ENCODE measurements at regions not wholly inside any gene's neighbourhood (a gene's known extent, or its start where the extent isn't known, plus 50 kb on each side); places are given as distances from the start of the nearest gene placed in this dataset.
A peak's percentile ranks its signal among the peaks of the same experiment; 100 is the strongest.

- H3K9me3 ChIP-seq (ENCODE audit: insufficient read depth, low read depth, low read length): no peaks in the 10 kb centered on the region
- no peaks in the 10 kb centered on the region for H3K27me3 ChIP-seq (ENCODE audit: insufficient read depth, low read length)
- no peaks in the 10 kb centered on the region for H3K36me3 ChIP-seq (ENCODE audit: insufficient read depth, low read depth, low read length)
- peaks cover 14% of the 10 kb centered on the region for H3K4me1 ChIP-seq (ENCODE audit: insufficient read depth, low read length)
- no peak overlapping the region for H3K27ac ChIP-seq (ENCODE audit: low read length)
- H3K4me3 ChIP-seq (ENCODE audit: low read length): no peak overlapping the region
- H3K9ac ChIP-seq (ENCODE audit: low read depth, low read length): peak overlapping the region; percentile 45; the same call in 1 of the 2 replicates
These were observed 197.2 kb downstream of the VGLL3 start for GRCh38 chr3:86793786-86794185.

GRCh38 chr3:86792316-86792715, 198.6 kb downstream of the VGLL3 start:
- H3K4me1 ChIP-seq (ENCODE audit: insufficient read depth, low read length): peaks cover 14% of the 10 kb centered on the region

DNA sequence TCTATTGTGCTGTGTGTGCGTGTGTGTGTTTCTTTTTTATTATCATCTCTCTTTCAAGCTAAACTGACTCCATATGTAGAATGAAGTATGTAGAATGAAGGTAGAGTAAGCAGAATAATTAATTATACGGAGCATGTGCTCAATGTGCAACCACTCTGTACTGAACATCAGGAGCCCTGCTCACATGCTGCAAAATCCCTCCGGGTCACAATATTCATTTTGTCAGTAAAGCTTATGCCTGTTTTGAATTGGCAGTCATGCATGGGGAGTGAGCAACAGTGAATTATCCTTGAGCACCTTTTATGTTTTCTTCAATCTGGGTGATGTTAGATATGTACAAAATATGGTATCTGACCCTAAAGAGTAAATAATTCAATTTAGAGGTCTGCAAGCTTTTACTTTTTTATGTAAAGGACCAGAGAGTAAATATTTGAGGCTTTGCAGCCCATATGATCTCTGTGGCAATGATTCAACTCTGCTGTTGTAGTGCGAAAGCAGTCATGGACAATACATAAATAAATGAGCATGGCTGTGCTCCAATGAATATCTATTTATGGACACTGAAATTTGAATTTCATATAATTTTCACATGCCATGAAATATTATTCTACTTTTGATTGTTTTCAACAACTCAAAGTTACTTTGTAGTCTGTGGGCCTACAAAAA, 199.9 kb downstream of the VGLL3 start:
- no peak overlapping the region for H3K27ac ChIP-seq (ENCODE audit: low read length)
- H3K9me3 ChIP-seq (ENCODE audit: insufficient read depth, low read depth, low read length): no peaks in the 10 kb centered on the region
- H3K4me3 ChIP-seq (ENCODE audit: low read length): no peak overlapping the region
- no peaks in the 10 kb centered on the region for H3K27me3 ChIP-seq (ENCODE audit: insufficient read depth, low read length)
- no peaks in the 10 kb centered on the region for H3K36me3 ChIP-seq (ENCODE audit: insufficient read depth, low read depth, low read length)
- peaks cover 14% of the 10 kb centered on the region for H3K4me1 ChIP-seq (ENCODE audit: insufficient read depth, low read length)
- no peak overlapping the region for H3K9ac ChIP-seq (ENCODE audit: low read depth, low read length)

More at GRCh38 chr3:86792316-86792715, 198.6 kb downstream of the VGLL3 start:
- H3K36me3 ChIP-seq (ENCODE audit: insufficient read depth, low read depth, low read length): no peaks in the 10 kb centered on the region
- no peaks in the 10 kb centered on the region for H3K27me3 ChIP-seq (ENCODE audit: insufficient read depth, low read length)
- H3K27ac ChIP-seq (ENCODE audit: low read length): no peak overlapping the region
- no peak overlapping the region for H3K9ac ChIP-seq (ENCODE audit: low read depth, low read length)
- H3K9me3 ChIP-seq (ENCODE audit: insufficient read depth, low read depth, low read length): no peaks in the 10 kb centered on the region
- no peak overlapping the region for H3K4me3 ChIP-seq (ENCODE audit: low read length)

GRCh38 chr3:86788371-86788770, 202.6 kb downstream of the VGLL3 start:
- H3K9ac ChIP-seq (ENCODE audit: low read depth, low read length): no peak overlapping the region
- H3K36me3 ChIP-seq (ENCODE audit: insufficient read depth, low read depth, low read length): no peaks in the 10 kb centered on the region
- H3K4me1 ChIP-seq (ENCODE audit: insufficient read depth, low read length): peaks cover 2% of the 10 kb centered on the region
- H3K27ac ChIP-seq (ENCODE audit: low read length): no peak overlapping the region
- H3K9me3 ChIP-seq (ENCODE audit: insufficient read depth, low read depth, low read length): no peaks in the 10 kb centered on the region
- no peaks in the 10 kb centered on the region for H3K27me3 ChIP-seq (ENCODE audit: insufficient read depth, low read length)
- H3K4me3 ChIP-seq (ENCODE audit: low read length): no peak overlapping the region

DNA sequence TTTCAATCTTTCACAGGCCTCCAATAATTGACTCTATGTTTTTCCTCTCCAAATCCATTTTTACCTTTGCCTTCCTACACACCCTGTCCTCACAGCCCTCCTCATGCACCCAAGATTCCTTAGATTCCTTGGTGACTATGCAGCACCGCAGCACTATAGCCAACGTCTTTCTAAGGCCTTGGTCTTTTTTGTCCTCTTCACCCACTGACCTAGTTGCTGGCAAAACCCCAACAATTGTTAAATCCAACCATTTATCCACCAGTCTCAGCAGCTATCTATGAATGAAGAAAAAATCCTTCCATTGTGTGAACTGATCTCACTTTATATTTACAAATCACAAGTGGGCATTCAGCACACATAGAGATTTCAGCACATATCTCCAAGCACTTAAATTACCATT, 203.9 kb downstream of the VGLL3 start:
- no peak overlapping the region for H3K27ac ChIP-seq (ENCODE audit: low read length)
- H3K9ac ChIP-seq (ENCODE audit: low read depth, low read length): no peak overlapping the region
- H3K36me3 ChIP-seq (ENCODE audit: insufficient read depth, low read depth, low read length): no peaks in the 10 kb centered on the region
- no peaks in the 10 kb centered on the region for H3K9me3 ChIP-seq (ENCODE audit: insufficient read depth, low read depth, low read length)
- H3K4me3 ChIP-seq (ENCODE audit: low read length): no peak overlapping the region
- H3K27me3 ChIP-seq (ENCODE audit: insufficient read depth, low read length): no peaks in the 10 kb centered on the region
- no peaks in the 10 kb centered on the region for H3K4me1 ChIP-seq (ENCODE audit: insufficient read depth, low read length)

- H3K4me3 ChIP-seq (ENCODE audit: low read length): no peak overlapping the region
- H3K9me3 ChIP-seq (ENCODE audit: insufficient read depth, low read depth, low read length): no peaks in the 10 kb centered on the region
- no peaks in the 10 kb centered on the region for H3K4me1 ChIP-seq (ENCODE audit: insufficient read depth, low read length)
- H3K36me3 ChIP-seq (ENCODE audit: insufficient read depth, low read depth, low read length): no peaks in the 10 kb centered on the region
- no peak overlapping the region for H3K27ac ChIP-seq (ENCODE audit: low read length)
- no peaks in the 10 kb centered on the region for H3K27me3 ChIP-seq (ENCODE audit: insufficient read depth, low read length)
- H3K9ac ChIP-seq (ENCODE audit: low read depth, low read length): no peak overlapping the region
These were observed 205.6 kb downstream of the VGLL3 start for GRCh38 chr3:86785386-86785785.

- Histone ChIP-seq H3K36me3 (ENCODE audit: insufficient read depth, low read depth, low read length) (no peaks in the 10 kb centered on the region), H3K4me1 (ENCODE audit: insufficient read depth, low read length) (no peaks in the 10 kb centered on the region), H3K4me3 (ENCODE audit: low read length) (no peak overlapping the region), H3K9ac (ENCODE audit: low read depth, low read length) (no peak overlapping the region), H3K9me3 (ENCODE audit: insufficient read depth, low read depth, low read length) (no peaks in the 10 kb centered on the region), H3K27me3 (ENCODE audit: insufficient read depth, low read length) (no peaks in the 10 kb centered on the region), H3K27ac (ENCODE audit: low read length) (no peak overlapping the region)
These were observed 208.1 kb downstream of the VGLL3 start for GRCh38 chr3:86782866-86783265.

GRCh38 chr3:86782286-86782685, 208.7 kb downstream of the VGLL3 start:
- Histone ChIP-seq H3K4me1 (ENCODE audit: insufficient read depth, low read length) (no peaks in the 10 kb centered on the region), H3K9me3 (ENCODE audit: insufficient read depth, low read depth, low read length) (no peaks in the 10 kb centered on the region), H3K27ac (ENCODE audit: low read length) (no peak overlapping the region), H3K27me3 (ENCODE audit: insufficient read depth, low read length) (no peaks in the 10 kb centered on the region), H3K36me3 (ENCODE audit: insufficient read depth, low read depth, low read length) (no peaks in the 10 kb centered on the region), H3K9ac (ENCODE audit: low read depth, low read length) (no peak overlapping the region), H3K4me3 (ENCODE audit: low read length) (no peak overlapping the region)

DNA sequence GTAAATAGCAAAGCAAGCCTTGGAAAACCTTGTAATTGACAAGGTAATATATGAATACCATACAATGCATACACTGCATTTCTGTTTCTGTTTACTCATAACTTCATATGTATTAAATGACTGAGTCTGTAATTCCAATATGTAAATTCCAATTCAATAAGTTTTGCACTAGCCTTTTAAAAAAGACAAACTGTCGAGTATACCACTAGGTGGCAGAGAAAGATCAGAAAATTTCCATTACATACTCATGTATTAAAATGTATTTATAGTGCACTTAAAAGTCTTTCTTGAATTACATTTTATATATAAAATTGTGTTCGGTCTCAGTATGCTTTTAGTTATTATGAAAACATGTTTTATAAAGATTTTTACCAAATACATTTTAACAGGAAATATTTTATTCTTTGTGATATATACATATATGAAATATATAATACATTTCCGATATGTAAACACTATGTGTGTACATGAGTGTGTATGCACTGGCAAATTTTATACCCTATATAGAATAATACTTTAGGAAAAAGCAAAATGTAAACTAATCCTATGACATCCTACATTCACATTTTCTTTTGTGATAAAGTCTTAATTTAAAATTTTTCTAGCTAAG, 216.8 kb downstream of the VGLL3 start:
- Histone ChIP-seq H3K9me3 (ENCODE audit: insufficient read depth, low read depth, low read length) (no peaks in the 10 kb centered on the region), H3K36me3 (ENCODE audit: insufficient read depth, low read depth, low read length) (no peaks in the 10 kb centered on the region), H3K27me3 (ENCODE audit: insufficient read depth, low read length) (no peaks in the 10 kb centered on the region), H3K9ac (ENCODE audit: low read depth, low read length) (no peak overlapping the region), H3K4me1 (ENCODE audit: insufficient read depth, low read length) (no peaks in the 10 kb centered on the region), H3K27ac (ENCODE audit: low read length) (no peak overlapping the region), H3K4me3 (ENCODE audit: low read length) (no peak overlapping the region)

GRCh38 chr3:86772699-86773098, 218.2 kb downstream of the VGLL3 start:
- no peaks in the 10 kb centered on the region for H3K4me1 ChIP-seq (ENCODE audit: insufficient read depth, low read length)
- no peak overlapping the region for H3K9ac ChIP-seq (ENCODE audit: low read depth, low read length)
- H3K27ac ChIP-seq (ENCODE audit: low read length): no peak overlapping the region
- no peaks in the 10 kb centered on the region for H3K9me3 ChIP-seq (ENCODE audit: insufficient read depth, low read depth, low read length)
- H3K27me3 ChIP-seq (ENCODE audit: insufficient read depth, low read length): no peaks in the 10 kb centered on the region
- H3K36me3 ChIP-seq (ENCODE audit: insufficient read depth, low read depth, low read length): no peaks in the 10 kb centered on the region
- no peak overlapping the region for H3K4me3 ChIP-seq (ENCODE audit: low read length)

DNA sequence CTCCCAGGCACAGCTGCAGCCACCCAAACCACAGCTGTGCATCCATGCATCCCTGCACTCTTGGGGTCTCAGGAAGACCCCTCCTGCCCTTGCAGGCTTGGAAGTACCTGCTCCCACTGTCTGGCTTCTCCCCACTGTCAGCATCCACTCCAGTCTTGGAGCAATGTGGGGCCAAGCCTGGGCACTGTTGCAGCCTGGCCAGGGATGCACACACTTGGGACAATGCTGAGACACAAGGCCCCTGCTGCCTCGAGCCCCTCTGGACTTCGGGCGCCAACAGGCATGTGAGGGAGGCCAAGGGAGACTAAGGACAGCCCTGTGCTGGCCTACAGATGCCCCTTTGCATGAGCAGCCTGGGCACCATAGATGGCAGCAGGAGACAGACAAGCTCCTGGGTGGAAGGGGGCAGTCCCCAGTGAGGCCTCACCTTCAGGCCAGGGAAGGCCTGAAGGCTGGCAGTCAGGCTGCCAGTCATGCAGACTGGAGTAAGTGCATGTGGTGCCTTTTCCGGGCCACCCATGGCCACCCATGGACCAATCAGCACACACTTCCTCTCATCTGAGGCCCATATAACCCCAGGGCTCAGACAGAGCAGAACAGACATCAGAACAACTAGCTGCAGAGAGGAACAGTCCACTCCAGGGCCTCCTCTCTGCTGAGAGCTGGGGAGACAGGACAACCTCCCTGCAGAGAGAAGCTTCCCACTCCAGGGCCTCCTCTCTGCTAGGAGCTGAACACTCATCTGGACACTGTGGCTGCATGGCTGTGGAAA, 219.0 kb downstream of the VGLL3 start:
- H3K9ac ChIP-seq (ENCODE audit: low read depth, low read length): no peak overlapping the region
- no peaks in the 10 kb centered on the region for H3K27me3 ChIP-seq (ENCODE audit: insufficient read depth, low read length)
- H3K9me3 ChIP-seq (ENCODE audit: insufficient read depth, low read depth, low read length): no peaks in the 10 kb centered on the region
- H3K27ac ChIP-seq (ENCODE audit: low read length): no peak overlapping the region
- H3K4me1 ChIP-seq (ENCODE audit: insufficient read depth, low read length): no peaks in the 10 kb centered on the region
- no peaks in the 10 kb centered on the region for H3K36me3 ChIP-seq (ENCODE audit: insufficient read depth, low read depth, low read length)
- H3K4me3 ChIP-seq (ENCODE audit: low read length): no peak overlapping the region

DNA sequence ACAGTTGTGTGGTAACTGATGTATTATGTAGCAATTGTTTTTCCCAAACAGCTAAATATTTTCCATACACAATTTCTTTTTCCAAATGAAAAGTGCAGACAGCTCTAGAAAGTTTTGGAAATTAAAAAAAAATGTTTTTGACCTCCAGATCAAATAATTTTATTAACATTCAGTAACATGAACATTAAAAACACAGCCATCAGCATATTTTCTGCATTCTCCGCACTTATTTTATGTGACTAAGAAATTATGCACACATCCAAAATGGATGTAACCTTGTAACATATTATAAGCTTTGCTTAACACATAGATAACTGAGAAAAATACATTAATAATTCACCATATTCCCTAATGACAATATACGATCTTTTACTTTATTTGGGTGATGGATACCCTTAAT, 224.6 kb downstream of the VGLL3 start:
- no peak overlapping the region for H3K4me3 ChIP-seq (ENCODE audit: low read length)
- H3K9me3 ChIP-seq (ENCODE audit: insufficient read depth, low read depth, low read length): no peaks in the 10 kb centered on the region
- no peak overlapping the region for H3K27ac ChIP-seq (ENCODE audit: low read length)
- no peaks in the 10 kb centered on the region for H3K4me1 ChIP-seq (ENCODE audit: insufficient read depth, low read length)
- no peaks in the 10 kb centered on the region for H3K27me3 ChIP-seq (ENCODE audit: insufficient read depth, low read length)
- no peak overlapping the region for H3K9ac ChIP-seq (ENCODE audit: low read depth, low read length)
- H3K36me3 ChIP-seq (ENCODE audit: insufficient read depth, low read depth, low read length): no peaks in the 10 kb centered on the region
